Activated CD4-positive, alpha-beta T cell treated with anti-CD3 and anti-CD28 coated beads, Interleukin-2, amount 50 U/mL, for 4 hours (primary cell): ENCODE measurements at regions not wholly inside any gene's neighbourhood (a gene's known extent, or its start where the extent isn't known, plus 50 kb on each side); places are given as distances from the start of the nearest gene placed in this dataset.

Source experiments
- DNase-seq, 2 experiments: peaks; one replicate each; pipeline ENCODE4 v3.0.0-alpha.2; 2020

DNA sequence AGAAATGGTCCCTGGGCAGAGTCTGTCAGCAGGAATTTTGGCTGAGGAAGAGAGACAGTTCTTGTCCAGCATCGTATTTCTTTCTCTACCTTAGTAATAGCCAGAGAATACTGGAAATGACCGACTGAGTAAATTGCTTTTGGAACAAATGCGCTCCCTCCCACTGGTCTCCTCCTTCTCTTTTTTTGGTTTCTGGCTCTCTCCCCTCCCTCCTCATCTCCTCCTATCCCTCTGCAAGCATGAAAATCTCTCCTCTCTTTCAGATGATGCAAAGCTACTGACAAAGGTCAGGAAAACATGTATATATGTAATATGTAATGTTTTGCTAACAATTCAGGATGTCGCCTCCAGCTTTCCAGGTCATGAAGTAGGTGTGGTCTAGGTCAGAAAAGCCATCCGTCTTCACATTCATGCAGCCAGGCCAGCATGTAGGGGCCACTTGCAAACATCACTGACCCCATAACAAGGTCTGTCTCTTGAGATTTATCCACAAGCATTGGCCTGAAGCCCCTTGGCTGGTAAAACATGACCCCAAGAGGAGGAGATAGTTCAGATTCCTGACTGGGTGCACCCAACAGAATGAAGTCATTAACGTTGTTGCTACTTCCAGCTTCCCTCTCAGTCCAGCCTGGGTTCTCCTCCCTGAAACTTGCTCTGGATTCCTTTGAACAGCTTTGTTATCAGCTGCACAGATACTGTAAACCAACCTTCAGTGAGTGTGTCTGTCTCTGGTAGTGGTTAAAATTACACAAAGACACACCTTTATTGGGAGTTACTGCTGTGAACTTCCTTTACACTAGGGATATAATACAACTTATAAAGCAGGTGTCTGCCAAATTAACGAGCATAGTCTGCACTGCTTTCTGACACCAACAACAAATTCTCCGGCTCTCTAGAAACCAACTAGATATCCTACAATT is 864.4 kb upstream of the KLHL29 start:
- DNase-seq, result no peak

DNA sequence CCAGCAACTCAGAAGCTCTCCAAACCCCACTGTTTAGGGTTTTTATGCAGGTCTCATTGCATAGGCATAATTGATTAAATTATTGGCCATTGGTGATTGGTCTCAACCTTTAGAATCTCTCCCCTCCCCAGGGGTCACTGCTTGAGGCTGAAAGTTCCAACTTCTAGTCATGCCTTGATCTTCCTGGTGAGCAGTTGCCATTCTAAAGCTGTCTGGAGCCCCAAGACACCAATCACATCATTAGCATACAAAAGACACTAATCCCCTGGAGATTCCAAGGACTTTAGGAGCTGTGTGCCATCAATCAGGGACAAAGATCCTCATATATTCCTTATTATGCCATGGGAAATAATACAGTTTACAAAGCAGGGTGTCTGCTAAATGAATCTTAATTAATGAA is 863.4 kb upstream of the KLHL29 start:
- no peak for DNase-seq

DNA sequence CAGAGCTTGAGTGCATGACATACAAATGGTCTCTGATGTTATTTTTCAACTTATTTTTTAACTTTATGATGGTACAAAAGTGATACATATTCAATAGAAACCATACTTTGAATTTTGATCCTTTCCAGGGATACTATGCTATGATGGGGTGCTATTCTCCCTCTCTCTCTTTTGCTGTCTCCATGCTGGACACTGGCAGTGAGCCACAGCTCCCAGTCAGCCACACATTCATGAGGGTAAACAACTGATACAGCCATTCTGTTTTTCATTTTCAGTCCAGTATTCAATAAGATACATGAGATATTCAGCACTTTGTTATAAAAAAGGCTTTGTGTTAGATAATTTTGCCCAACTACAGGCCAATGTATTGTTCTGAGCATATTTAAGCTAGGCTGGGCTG is 859.3 kb upstream of the KLHL29 start:
- DNase-seq, result no peak

DNA sequence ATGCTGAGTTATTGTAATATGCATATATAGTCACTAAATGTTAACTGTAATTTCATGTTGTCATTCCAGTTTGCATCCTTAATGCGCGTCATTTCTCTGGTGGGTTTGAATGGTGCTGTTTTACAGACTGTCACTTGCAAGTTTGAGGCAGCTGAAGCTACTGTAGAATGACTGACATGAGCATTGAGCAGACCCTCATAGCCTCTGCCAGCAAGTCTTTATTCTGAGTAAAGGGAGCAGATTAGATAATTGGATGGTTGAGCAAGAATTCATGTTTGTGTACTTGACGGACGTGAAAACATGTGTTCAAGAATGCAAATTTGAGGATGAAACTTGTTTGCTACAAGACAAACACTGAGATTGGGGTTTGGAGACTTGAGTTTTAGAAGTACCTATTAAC is 854.8 kb upstream of the KLHL29 start:
- no peak for DNase-seq

DNA sequence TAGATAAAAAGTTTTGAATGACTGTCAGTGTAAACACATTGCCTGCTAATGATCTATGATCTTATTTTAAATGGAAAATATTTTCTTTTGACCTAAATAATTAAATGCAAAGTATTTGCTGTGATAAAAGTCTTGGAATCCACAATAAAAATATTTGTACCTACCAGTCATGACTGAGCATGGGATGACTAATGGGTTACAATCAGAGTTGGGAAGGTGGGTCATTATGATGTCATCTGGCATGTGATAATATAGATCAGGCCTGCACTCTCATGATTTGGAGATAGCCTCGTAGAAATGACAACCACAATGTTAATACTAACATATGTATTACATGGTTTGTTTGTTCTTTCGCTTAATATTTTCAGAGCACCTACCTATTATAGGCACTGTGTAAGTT is 848.8 kb upstream of the KLHL29 start:
- DNase-seq, result no peak

DNA sequence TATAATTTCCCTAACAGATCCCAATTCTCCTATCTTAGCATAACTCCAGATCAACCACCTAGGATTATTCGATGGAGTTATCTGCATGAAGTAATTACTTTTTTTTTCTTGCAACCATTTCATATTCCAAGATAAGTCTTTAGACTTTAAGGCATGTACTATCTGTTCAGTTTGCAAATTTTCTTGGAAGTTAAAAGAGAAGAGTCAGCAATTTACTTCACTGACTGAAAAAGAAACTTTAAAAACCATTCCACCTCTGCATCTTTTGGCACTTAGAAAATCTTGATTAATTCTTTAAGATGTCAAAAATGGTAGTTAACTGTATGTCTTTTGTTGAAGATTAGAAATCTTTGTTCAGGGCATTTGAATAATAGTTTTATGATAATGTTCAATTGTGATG is 830.5 kb upstream of the KLHL29 start:
- no peak for DNase-seq

DNA sequence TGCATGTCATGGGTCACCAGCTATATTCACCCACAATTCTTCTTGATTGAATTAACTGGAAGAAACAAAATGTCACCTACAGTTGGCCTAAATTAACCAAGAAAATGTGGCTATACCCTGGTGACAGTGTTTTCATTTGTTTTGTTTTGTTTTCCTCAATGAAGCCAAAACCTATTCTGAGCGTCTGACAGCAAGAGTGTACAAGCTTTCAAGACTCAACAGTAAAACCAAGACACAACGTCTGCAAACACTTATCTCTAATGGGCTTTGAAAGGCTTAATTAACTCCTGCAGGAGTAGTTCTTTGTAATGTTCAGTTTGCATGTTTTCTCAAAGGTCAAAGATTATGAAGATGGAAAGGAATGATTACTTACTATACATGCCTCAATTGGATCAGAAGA is 827.6 kb upstream of the KLHL29 start:
- no peak for DNase-seq

DNA sequence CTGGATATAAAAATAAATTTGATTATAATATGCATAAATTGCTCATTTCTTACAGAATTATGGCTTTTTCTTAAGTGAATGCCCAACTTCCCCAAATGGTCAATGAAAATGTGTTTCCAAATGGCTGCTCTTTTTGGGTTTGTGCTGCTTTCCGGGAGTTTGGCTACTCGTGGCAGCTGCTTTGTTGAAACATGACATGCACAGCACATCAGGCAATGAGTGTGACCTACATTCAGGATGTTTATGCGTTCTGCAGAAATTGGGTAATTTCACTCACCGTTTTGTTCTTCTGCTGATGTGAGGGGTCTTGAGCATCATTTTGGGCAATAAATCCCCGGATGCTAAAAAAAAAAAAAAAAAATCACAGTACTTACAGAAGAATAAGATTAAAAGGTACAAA is 825.0 kb upstream of the KLHL29 start:
- no peak for DNase-seq

DNA sequence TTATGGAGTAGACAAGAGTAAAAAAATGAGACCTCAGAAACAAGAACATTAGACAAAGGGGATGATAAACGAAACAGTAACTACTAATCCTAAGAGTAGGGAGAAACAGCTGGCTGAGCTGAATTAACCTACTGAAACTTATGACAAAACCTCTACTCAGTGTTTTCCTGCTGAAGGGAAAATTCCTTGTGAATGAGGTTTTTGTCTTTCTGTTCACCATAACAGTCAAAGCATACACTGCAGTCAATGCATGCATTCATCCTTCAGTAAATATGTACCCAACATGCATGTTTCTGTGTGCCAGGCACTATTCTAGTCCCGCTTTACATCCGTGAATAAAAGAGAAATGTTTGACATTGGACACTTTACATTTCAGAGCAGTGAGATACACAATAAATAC is 805.6 kb upstream of the KLHL29 start:
- no peak for DNase-seq

DNA sequence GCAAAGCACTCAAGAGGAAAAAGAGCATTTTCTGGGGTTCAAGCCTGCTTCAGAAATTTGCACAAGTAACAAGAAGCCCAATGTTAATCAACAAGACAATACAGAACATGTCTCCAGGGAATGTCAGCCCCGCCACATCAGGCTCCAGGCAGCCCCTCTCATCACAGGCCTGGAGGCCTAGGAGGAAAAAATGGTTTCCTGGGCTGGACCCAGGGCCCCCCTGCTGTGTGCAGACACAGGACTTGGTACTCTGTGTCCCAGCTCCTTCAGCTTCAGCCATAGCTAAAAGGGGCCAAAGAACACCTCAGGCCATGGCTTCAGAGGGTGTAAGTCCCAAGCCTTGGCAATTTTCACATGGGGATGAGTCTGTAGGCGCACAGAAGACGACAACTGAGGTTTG is 802.9 kb upstream of the KLHL29 start:
- DNase-seq, result no peak

DNA sequence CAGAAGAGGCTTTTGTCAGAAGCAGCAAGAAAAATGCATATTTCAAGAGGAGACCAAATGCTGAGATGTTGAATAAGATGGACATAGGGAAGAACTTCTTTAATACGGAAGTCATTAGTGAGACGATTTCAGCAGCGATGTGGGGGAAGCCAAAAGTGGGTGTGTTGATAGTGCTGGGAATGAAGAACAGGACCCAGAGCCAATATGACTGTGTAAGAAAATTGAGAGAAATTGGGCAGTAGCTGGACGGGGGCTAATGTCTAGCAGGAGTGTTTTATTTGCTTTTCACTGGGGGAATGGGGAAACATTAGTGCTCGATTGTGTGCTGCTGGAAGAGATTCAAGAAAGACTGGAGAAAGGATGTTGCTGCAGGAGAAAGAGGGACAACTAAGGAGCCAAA is 788.7 kb upstream of the KLHL29 start:
- no peak for DNase-seq

DNA sequence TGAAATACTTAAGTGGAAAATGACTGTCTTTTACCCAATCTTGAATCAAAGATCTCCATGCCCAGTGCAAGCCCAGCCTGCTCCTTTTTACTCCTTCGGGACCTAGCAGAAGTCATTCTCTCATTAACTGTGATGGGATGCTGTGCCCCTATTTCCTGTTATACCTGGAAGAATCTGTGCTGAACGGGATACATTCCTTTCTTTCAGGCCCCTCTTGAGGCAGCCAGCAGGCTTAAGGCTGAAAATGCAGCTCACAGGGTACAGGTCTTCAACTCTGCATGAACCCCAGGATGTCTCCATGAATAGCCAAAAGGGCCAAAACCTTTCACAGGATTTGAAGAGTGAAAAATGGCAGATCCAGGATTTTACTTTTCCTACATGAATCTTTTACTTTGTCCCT is 784.8 kb upstream of the KLHL29 start:
- no peak for DNase-seq

DNA sequence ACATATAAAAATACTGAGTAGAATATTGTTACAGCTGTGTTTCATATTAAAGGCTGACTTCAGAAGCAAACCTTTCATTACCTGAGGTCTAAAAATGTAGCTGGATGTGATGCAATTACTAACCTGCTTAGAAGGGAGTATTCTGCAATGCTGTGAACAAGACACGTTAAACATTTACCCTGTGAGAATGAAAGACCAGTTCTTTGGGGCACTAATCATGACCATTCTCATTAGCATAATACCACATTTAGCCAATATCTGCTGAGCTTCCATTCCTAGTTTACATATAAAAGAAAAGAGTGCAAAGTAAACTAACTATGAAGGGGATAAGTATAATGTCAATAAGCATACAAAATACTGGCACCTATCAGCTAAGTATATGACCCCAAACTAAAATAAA is 784.0 kb upstream of the KLHL29 start:
- no peak for DNase-seq

DNA sequence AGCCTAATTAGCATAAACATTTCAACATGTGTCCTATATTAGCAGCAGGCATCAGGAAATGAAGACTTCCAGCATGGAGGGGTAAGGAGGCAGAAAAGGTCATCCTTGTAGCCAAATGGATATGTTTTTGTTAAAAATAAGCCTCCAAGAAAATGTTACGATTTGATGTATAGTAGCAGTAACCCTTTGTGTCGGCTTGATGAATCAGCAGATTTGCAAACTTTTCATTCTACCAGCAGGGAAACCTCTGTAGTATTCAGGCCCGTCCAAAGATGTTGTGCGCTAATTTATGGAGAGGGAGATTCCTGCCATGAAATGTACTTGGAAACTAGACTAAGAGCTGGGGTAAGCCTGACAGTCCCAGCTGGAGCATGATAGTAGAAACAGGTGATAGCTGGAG is 780.8 kb upstream of the KLHL29 start:
- DNase-seq, result no peak

DNA sequence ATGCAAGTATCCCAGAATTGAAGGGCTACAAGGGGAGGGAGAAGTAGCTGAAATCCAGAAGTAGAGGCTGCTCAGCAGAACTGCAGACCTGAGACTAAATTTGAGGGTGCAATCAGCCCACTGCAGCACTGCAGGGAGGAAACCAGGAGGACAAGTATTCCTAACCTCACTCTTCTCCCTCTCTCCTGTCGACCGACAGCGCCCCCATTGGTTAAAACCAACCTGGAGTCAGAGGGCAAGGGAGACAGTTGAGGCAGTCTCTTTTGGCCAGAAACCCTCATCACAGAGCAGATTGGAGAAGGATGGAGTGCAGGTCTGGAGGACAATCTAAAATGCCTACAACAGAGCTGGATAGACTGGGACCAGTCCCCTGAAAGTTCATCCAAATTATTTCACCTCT is 768.9 kb upstream of the KLHL29 start:
- no peak for DNase-seq

DNA sequence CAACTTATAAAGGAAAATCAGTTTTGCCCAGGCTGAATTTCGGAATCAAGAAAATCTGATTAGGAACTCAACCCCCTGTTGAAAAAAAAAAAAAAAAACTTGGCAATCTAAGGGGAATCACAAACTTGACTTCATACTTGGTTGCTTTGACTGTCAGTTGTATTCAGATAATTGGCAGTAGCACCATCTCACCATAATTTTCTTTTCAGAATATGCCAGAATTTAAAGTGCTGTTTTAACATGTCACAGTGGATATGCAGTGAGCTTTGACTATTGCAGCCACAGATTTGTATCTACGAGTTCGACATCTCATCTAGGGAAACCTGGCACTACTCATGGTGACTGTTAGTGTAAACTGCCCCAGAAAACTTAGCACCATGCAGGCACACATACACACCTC is 761.4 kb upstream of the KLHL29 start:
- DNase-seq, result no peak

DNA sequence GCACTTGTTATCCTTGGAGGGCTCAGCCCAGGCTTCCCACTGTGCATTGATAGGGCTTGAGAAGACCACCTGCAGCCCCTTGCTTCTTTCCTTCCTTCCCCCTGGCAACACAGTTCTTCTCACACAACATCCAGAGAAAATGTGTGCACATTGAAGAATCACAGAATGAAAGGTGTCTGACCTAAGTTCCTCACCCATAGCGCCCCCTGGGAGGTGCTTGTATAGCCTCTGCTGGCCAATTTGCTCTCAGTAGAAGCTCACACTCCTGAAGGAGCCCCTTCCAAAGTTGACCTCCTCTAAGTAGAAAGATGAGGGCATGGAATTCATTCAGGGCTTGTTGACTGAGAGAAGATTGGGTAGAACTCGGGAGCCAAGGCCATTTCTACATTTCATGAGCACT is 758.4 kb upstream of the KLHL29 start:
- no peak for DNase-seq

DNA sequence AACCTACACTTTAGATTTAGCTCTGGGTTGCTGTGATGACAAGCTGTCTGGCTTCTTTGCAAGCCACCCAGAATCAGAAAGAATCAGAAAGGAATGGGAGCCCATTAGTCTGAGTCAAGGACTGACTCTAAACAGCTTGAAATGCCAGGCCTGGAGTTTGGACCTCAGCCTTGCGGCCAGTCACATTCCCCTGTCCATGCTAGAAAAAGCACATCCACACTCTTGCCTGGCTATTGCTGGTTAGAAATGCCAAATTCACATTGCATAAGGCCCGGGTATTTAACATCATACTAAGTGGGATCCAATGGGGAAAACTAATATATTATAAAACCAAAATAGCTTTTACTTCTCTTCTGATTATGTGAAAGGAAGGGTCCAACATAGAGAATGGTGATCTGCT is 756.8 kb upstream of the KLHL29 start:
- DNase-seq, result no peak

DNA sequence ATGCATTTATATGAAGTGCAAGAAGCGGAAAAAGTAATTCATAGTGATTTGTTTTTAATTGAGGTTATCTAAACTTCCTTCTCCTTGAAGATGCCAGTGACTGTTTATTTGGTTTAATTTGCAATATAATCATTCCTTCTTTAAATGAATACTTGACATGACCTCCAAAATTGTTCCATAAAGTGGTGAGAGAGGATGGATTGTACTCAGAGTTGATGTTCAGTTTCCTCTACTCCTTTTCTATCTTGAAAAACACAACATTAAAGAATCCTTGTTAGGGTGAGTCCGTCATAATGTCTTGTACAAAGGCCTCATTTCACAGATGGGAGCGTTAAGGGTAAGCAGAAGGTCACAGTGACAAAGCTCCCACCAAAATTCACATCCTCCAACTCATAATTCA is 756.1 kb upstream of the KLHL29 start:
- no peak for DNase-seq

DNA sequence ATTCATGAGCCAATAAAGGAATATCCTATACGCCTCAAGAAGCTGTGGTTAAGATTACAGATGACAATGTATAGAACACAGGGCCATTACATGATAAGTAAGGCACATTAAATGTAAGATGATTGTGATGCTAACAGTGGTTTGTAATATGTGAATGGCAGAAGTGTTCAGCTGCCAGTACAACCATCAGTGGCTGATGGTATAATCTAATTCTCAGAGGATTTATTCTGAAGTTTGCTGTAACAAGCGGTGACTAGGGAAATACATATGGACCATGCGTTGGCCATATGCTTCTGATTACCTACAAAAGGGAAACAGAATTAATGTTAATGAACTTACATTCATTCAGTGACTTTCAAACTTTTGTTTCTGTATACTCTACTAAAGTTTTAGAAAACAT is 750.8 kb upstream of the KLHL29 start:
- no peak for DNase-seq

DNA sequence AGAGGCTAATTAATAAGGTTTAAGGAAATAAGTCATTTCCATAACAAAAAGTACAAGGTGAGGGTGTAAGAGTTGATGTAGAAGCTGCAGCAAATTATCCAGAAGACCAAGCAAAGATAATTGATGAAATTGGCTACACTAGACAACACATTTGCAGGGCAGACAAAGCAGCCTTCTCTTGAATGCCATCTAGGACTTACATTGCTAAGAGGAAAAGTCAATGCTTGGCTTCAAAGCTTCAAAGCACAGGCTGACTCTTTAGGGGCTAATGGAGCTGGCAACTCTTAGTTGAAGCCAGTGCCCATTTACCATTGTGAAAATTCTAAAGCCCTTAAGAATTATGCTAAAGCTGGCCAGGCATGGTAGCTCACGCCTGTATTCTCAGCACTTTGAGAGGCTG is 728.6 kb upstream of the KLHL29 start:
- DNase-seq, result no peak

DNA sequence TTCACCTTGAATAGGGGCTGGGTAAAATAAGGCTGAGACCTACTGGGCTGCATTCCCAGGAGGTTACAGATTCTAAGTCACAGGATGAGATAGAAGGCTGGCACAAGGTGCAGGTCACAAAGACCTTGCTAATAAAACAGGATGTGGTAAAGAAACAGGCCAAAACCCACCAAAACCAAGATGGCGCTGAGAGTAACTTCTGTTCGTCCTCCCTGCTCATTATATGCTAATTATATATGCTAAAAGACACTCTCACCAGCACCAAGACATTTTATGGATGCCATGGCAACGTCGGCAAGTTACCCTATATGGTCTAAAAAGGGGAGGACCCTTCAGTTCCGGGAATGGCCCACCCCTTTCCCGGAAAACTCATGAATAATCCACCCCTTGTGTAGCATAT is 711.5 kb upstream of the KLHL29 start:
- DNase-seq, result no peak

DNA sequence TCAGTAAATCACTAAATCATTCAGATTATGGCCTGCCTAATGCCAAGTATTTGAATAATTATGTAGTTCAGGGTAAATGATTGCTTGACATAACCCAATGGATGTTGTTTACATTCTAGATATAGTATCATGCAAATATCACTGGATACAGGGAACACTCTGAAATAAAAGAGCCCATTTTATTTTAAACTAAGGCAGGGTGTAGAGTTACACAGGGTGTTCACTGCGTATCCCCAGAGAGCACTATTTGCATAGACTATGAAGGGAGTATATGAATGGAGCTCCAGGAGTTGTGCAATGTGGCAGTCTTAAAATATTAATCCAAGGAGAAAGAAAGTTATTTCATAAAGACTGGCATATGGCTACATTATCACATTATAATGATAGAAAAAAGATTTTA is 701.1 kb upstream of the KLHL29 start:
- DNase-seq, result no peak

DNA sequence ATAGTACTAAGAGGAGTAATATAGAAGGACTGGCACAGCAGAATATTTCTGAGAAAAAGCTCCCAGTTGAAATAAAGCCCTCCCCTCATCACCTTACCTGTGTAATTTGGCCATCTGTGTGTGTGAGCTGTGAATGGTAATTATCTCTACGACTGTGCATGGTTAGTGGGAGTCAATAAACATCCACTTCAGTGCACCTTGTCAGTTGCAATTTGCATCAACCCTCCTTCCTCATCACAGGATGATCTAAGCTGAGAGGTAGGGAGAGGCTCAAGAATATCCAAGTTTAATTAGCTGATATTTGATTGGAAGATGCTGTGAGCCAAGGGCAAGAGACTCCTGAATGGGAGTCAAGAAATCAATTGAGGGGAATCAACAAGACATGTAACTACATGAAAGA is 694.9 kb upstream of the KLHL29 start:
- DNase-seq, result no peak

DNA sequence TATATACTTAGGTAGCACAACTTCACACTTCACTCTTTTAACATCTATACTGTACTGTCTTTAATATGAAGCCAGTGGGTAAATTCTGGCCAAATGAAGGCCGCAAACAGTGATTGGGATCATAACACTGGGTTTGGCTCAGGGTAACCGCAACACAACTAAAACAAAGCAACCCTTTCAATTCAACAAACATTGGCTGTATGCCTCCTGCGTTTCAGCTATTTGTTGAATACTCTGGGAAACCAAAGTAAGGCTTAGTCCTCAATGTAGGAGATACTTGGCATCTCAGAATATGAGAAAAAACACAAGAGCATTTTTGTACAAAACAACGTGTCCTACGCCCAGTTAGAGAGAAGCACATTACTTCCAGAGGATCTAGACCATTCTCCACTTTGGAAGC is 693.3 kb upstream of the KLHL29 start:
- no peak for DNase-seq
